Testis (tissue), 2 donors: ENCODE measurements at regions not wholly inside any gene's neighbourhood (a gene's known extent, or its start where the extent isn't known, plus 50 kb on each side); places are given as distances from the start of the nearest gene placed in this dataset.

Experiments used
- DNase-seq: peaks from one replicate; pipeline ENCODE4 v3.0.0-alpha.2; 2019
- H3K27ac ChIP-seq, 2 donors: fragments of 200-600 bp; sonication (generic); one replicate each; pipeline ENCODE4 v1.5.1; 2019
- H3K27me3 ChIP-seq: fragments of 200-600 bp; sonication (generic); one replicate; pipeline ENCODE4 v1.5.1; 2019
- H3K36me3 ChIP-seq: fragments of 200-600 bp; sonication (generic); one replicate; pipeline ENCODE4 v1.5.1; 2017; ENCODE audit warnings: low read depth; ENCODE audit errors: missing control alignments
- H3K4me1 ChIP-seq: fragments of 200-600 bp; sonication (generic); one replicate; pipeline ENCODE4 v1.5.1; 2019
- H3K4me3 ChIP-seq, 2 donors: fragments of 200-600 bp; sonication (generic); one replicate each; pipeline ENCODE4 v1.5.1; 2017 to 2019
- H3K9me3 ChIP-seq: fragments of 200-600 bp; sonication (generic); one replicate; pipeline ENCODE4 v1.5.1; 2017
- POLR2A ChIP-seq: fragments of 450-650 bp; IDR thresholded peaks from one replicate; pipeline ENCODE4 v1.6.1; 2017; ENCODE audit warnings: antibody characterized with exemption, mild to moderate bottlenecking, moderate library complexity
- WGBS, 2 donors: methylation state at CpG; one replicate each; pipeline ENCODE4 v1.1.5; 2018; 5-methylcytosine and 5-hydroxymethylcytosine counted together
- intact Hi-C: fragments of 100-400 bp; cut with DNase I; formaldehyde crosslinking; loops from one replicate; pipeline ENCODE4 v1.15.1; 2023; ENCODE audit warnings: low total_unique reads
- TF ChIP-seq, protein P1 (sequence below), 3 experiments: fragments of 450-650 bp in 2 of 3; fragments of 200-600 bp in 1 of 3; sonication (generic) in 1 of 3; IDR thresholded peaks; one replicate each; pipeline ENCODE4 v1.5.1; 2016 to 2019; ENCODE audit warnings: antibody characterized with exemption in 3 of 3, mild to moderate bottlenecking in 2 of 3, moderate library complexity in 1 of 3

DNA sequence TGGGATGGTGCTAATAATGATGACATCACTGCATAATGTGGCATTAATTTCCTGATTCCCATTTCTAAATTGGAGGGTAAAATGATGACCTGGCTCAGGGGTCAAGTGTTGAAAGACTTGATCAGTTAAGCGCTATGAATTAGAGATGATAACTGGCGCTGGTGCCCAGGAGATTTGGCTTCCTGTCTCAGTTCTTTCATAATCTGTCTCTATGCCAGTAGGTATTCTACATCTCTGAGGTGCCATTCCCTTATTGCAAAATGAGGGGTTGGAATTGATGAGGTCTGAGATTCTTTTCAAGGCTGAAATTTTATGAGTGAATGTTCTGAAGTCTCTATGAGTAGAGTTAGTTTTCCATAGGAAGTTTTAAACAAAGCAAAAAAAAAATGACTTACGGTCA lies 1715.1 kb upstream of the WWC1 start:
- WGBS, 2 donors: 85 to 96% methylated on average over 3 of the region's 3 CpGs
- intact Hi-C loops: no loop called here
- no peak for DNase-seq
- Histone ChIP-seq H3K36me3 (no peaks in the 10 kb centered on the region), H3K9me3 (no peaks in the 10 kb centered on the region), H3K4me3 (no peak overlapping the region), H3K4me1 (no peaks in the 10 kb centered on the region), H3K27ac (no peak overlapping the region), H3K27me3 (no peaks in the 10 kb centered on the region)
- no peak for TF ChIP-seq POLR2A
- TF ChIP-seq, protein P1, sequence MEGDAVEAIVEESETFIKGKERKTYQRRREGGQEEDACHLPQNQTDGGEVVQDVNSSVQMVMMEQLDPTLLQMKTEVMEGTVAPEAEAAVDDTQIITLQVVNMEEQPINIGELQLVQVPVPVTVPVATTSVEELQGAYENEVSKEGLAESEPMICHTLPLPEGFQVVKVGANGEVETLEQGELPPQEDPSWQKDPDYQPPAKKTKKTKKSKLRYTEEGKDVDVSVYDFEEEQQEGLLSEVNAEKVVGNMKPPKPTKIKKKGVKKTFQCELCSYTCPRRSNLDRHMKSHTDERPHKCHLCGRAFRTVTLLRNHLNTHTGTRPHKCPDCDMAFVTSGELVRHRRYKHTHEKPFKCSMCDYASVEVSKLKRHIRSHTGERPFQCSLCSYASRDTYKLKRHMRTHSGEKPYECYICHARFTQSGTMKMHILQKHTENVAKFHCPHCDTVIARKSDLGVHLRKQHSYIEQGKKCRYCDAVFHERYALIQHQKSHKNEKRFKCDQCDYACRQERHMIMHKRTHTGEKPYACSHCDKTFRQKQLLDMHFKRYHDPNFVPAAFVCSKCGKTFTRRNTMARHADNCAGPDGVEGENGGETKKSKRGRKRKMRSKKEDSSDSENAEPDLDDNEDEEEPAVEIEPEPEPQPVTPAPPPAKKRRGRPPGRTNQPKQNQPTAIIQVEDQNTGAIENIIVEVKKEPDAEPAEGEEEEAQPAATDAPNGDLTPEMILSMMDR (IDR thresholded peaks at IDR 0.05): no peak

DNA sequence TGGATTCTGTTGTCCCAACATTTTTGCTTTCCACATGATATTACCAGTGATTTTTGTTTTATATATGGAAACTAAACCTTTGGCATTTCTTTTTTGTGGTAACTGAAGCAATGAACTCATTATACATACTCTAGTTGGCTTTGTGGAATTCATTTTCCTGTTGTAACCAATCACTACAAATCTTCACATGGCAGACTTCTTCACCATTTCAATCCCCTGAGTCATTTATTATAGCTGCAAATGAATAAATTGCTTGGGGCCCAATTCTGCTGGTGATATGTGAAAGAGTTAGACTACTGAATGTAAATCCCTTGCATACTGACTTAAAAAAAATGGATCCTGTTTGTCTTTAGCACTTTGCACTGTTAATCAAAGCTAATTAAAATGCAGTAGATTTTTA lies 1709.6 kb upstream of the WWC1 start:
- no peaks in the 10 kb centered on the region for H3K36me3 ChIP-seq
- no peak for TF ChIP-seq POLR2A
- TF ChIP-seq, protein P1 (IDR thresholded peaks at IDR 0.05): no peak
- intact Hi-C loops: no loop called here
- H3K4me1 ChIP-seq: no peaks in the 10 kb centered on the region
- no peaks in the 10 kb centered on the region for H3K9me3 ChIP-seq
- DNase-seq: no peak
- H3K4me3 ChIP-seq: no peak overlapping the region
- H3K27ac ChIP-seq: no peak overlapping the region
- no peaks in the 10 kb centered on the region for H3K27me3 ChIP-seq

DNA sequence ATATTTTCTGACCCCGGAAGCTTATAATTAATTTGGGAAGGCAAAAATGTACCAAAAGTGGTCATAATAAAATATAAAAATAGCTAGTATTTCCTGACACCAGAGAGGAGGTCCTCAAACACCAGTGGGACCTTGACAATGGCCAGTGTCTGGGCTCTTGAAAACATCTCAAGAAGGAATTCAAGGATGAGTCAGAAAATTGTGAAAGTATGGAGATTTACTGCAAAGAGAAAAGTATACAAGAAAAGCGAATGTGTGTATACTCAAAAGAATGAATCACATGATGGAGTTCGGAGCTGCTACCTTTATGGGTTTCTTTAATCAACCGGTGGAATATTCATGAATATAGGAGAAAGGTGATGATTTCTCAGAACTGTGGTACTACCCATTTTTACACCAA lies 1709.0 kb upstream of the WWC1 start:
- H3K27me3 ChIP-seq: no peaks in the 10 kb centered on the region
- TF ChIP-seq, protein P1 (IDR thresholded peaks at IDR 0.05): no peak
- TF ChIP-seq POLR2A: no peak
- no peak overlapping the region for H3K4me3 ChIP-seq
- WGBS, 2 donors: 91 to 96% methylated on average over 4 of the region's 4 CpGs
- no peaks in the 10 kb centered on the region for H3K4me1 ChIP-seq
- DNase-seq: no peak
- H3K27ac ChIP-seq: no peak overlapping the region
- H3K36me3 ChIP-seq: no peaks in the 10 kb centered on the region
- intact Hi-C loops: no loop called here
- no peaks in the 10 kb centered on the region for H3K9me3 ChIP-seq

DNA sequence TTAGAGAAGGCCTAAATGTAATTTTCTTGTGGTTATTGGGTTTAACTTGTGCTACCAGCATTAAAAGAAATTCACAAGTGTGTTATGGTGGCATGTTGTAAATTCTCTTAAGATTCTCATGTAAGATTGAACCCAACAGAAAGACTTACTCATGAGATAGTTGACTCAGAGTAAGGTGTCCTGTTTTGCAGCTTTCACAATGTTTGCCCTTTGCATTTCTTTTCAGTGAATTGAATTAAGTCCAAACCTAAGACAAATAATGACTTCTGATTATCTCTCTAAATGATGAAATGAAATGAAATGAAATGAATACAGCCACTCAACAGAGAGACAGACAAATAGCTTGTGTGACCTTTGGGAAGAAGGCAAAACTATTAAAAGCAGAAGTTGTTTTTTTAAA lies 1696.9 kb upstream of the WWC1 start:
- Histone ChIP-seq H3K36me3 (no peaks in the 10 kb centered on the region), H3K9me3 (no peaks in the 10 kb centered on the region), H3K27ac (no peak overlapping the region), H3K4me1 (no peaks in the 10 kb centered on the region), H3K27me3 (no peaks in the 10 kb centered on the region), H3K4me3 (no peak overlapping the region)
- TF ChIP-seq POLR2A: no peak
- TF ChIP-seq, protein P1 (IDR thresholded peaks at IDR 0.05): no peak
- DNase-seq: no peak
- intact Hi-C loops: no loop called here

DNA sequence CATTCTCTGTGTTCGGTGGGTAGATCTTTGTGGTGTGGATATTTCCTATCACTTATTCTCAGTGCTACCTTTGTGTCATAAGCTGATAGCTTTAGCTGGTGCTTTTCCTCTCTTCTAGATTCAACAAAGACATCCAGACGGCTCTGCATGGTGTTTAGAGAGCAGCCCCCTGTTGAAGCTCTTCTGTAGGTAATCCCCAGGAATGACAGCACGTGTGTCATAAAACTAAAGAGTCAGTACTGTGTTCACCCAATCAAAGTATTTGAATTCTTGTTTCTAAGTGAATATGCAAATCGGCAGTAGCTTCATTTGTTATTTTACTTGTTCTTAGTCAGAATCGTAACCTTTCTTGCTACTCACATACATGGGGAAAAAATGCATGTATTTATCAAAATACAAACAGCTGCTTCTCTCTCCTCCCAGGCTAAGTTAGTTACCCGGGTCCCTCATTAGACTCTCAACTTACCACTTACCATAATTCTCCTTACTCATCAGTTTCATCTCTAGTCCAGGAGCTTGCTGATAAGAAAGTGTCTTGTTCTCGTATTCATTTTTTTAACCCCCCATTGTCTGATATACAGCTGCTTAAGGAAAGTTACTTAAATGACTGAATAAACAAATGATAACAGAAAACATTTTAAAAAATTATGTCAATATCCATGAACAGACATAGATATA lies 1696.0 kb upstream of the WWC1 start:
- DNase-seq: no peak
- Histone ChIP-seq H3K9me3 (no peaks in the 10 kb centered on the region), H3K4me1 (no peaks in the 10 kb centered on the region), H3K27me3 (no peaks in the 10 kb centered on the region), H3K4me3 (no peak overlapping the region), H3K27ac (no peak overlapping the region), H3K36me3 (no peaks in the 10 kb centered on the region)
- 41 to 58% methylated on average over 7 of the region's 7 CpGs for WGBS, 2 donors
- intact Hi-C loops: no loop called here
- TF ChIP-seq, protein P1 (IDR thresholded peaks at IDR 0.05): no peak
- TF ChIP-seq POLR2A: no peak
